GM18519 (cell line): ENCODE measurements at regions not wholly inside any gene's neighbourhood (a gene's known extent, or its start where the extent isn't known, plus 50 kb on each side); places are given as distances from the start of the nearest gene placed in this dataset.
A peak's percentile ranks its signal among the peaks of the same experiment; 100 is the strongest.
"Not testable (repeated sequence)": the region's sequence is repeated elsewhere in the genome, so short reads cannot be mapped to it uniquely, and the experiment has no call there.

Experiments used
- ATAC-seq: cut with Tn5 transposase; IDR thresholded peaks from one replicate; pipeline ENCODE4 v1.9.1; 2021; ENCODE audit warnings: mild to moderate bottlenecking, moderate library complexity; ENCODE audit not compliant: unreplicated experiment, low FRiP score

DNA sequence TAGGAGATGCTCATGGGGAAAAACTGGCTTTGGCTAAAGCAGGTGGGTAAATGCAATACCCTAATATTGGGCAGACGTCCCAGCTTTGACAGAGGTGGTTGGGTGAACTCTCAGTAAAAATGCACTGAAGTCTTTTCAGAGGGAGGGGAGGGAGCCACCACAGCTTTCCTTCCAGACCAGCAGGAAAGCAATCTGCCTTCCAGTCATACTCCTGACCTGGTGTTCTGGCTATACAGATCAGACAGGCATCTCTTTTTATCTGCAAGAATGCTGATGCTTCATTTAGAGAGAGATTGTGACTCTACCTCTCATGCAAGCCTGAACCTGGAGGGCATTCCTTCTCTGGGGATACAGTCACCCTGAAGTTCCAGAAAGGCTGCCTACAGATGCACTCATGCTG lies 52.6 kb upstream of the ICA1 start:
- no peak for ATAC-seq

DNA sequence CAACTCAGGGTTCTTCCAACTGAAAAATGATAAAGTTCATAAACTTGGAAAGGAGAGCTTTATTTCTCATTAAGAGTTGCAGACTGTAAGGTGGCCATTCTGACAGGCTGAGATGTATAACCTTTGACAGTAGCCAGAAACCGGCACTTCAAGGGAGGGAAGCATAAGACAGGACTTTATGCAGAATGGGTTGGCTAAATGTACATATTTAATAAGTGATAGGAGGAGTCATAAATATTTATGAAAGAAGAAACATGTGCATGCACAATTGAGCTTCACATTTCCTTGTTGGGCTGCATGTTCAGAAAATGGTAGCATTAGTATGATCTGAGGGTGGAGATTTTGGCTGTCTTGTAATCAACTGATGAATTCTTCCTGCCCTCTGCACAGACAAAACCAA lies 57.1 kb upstream of the ICA1 start:
- no peak for ATAC-seq

DNA sequence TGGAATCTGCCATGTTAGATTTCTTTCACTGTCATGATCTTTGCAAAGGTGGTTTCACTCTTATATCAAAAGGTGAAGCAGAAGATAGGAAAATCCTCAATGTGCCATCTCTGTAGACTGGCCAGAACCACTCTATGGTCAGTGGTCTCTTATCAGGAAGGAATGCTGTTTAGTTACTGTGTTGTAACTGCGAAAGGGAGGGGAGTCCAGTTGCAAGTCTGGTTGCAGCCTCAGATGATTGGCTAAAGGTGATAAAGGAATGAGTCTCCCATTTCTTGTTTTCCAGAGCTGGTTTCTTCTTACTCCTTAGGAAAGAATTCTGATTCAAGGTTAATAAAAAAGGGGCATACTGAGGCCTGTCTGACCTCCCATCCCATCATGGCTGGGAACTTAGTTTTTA lies 58.2 kb upstream of the ICA1 start:
- ATAC-seq, result no peak

DNA sequence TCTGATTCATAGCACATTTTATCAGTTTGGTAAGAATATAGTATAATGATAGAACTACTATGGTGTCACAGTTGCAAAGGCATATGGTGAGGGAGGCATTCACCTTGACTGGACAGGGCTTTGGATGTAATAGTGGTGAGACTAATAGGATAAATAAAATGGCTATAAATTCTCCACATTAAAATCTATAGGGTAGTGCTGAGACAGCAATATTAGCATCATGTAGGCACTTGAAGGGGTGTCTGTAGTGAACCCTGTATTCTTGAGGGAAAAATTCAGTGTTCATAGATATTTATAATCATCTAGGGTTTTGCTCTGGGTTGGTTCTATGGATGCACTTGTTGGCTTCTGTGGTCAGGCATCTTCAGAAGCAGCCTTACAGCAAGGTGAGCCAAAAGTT lies 59.3 kb upstream of the ICA1 start:
- ATAC-seq, result no peak

DNA sequence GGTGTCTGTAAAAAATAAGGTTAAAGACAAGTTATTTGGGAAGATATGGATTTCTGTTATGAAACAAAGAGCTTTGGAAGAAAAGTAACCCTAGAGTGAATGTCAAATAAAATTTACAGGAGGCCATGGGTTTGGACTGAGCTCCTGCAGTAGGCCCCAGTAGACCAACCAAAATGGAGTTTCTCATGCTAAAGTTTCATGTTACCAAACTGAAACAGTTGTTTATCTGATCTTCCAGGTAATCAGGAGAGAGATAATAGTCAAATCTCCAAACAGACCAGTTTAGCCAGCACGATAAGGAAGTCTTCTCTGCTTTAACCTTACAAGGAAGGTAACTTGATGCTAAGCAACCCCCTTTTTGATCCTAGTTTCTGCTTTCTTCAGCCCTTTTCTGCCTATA lies 60.7 kb upstream of the ICA1 start:
- ATAC-seq, result no peak

DNA sequence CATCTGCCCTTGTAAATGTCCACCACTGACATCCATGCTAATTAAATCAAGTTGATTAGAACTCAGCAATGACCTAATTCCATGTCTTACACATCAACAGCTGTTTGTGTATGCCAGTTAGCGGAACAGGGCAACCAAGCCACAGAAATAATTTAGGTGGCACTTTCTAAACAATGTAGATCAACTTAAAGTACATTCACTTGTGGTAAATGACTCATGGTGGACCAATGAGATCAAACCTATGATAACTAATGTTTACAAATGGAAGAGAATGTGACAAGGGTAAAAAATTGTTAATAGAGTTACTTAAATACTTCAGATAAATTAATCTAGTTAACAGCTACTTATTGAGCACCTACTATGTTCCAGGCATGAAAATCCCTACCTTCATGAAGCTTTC lies 63.1 kb upstream of the ICA1 start:
- no peak for ATAC-seq

DNA sequence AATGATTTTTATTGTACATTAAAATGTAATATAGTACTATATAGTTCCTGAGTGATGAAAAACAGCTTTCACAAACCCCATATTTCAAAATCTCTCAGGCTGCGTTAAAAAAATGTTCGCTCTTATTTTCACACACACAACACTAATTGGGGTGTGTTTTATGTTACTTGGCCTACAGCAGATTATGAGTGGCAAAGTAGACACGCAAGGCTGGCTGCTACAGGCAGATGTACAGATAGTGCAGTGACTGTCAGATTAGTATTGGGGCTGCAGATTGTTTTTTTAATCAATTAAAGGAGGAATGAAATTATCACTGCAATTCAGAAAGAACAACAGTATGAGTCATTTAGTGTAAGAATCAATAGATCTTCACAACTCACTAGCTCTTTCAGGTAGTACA lies 65.2 kb upstream of the ICA1 start:
- ATAC-seq, result no peak

DNA sequence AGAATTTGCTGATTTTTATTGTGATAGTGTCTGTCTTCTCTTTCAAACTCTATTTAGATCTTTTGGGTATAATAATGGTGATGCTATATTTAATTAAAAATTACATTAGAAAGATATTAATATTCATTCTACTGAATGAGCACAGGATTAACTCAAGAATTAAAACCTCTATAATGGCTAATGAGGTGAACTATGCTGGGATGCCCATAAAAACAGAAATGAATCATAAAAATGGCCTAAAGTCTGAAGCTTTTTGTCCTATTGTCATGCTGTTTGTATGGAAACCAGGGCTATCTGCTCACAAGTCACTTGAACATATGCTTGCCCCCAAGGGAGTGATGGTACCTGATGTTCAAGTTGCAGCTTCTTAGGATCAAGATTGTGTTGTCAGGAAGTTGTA lies 76.2 kb upstream of the ICA1 start:
- no peak for ATAC-seq

DNA sequence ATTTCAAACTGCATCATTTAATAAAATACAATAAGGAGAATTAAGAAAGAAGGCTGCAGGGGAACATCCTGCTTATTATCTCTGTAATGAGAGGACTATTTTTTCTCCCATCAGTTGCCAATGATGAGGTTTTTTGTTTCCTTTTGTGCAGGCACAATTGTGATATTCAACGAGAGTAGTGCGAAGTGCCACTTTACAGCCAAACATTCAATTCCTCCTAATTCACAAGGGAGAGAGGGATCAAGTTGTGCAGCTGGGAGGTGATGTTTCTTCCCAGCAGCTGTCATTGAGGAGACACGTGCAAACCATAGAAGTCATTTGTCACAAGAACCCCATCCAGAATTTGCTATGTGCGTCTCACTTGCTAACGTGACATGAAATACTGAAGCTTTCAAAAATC lies 81.6 kb upstream of the ICA1 start:
- no peak for ATAC-seq

DNA sequence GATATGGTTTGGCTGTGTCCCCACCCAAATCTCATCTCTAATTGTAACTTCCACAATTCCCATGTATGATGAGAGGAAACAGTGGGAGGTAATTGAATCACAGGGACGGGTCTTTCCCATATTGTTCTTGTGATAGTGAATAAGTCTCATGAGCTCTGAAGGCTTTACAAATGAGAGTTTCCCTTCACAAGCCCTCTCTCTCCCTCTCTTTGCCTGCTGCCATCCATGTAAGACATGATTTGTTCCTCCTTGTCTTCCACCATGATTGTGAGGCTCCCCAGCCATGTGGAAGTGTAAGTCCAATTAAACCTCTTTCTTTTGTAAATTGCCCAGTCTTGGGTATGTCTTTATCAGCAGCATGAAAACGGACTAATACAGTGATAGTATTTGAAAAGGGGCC lies 85.4 kb upstream of the ICA1 start:
- not testable (repeated sequence) for ATAC-seq

DNA sequence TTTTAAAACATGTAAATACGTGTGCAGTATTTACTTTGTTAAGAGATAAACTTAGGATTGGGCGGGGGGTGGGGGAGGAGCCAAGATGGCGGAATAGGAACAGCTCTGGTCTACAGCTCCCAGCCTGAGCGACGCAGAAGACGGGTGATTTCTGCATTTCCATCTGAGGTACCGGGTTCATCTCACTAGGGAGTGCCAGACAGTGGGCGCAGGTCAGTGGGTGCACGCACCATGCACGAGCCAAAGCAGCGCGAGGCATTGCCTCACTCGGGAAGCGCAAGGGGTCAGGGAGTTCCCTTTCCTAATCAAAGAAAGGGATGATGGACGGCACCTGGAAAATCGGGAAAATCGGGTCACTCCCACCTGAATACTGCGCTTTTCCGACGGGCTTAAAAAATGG lies 81.8 kb upstream of the NXPH1 start:
- ATAC-seq, result not testable (repeated sequence)

DNA sequence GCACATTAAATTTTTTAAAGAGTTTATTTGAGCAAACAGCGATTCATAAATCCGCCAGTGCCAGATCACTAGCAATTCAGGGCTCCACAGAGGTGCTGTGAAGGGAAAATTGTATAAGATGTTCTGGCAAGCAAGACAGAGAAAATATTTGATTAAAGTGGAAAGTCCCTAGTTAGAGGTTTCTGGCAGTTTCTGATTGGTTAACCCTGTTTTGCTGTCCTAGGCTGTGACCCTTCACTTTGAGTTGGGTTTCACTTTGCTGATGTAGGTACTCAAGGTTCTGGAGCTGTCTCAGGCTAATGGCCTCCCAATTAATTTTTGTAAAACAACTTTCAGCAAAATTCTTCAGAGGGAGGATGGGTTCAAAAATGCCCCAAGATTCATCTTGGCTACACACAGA lies 79.4 kb upstream of the NXPH1 start:
- no peak for ATAC-seq

DNA sequence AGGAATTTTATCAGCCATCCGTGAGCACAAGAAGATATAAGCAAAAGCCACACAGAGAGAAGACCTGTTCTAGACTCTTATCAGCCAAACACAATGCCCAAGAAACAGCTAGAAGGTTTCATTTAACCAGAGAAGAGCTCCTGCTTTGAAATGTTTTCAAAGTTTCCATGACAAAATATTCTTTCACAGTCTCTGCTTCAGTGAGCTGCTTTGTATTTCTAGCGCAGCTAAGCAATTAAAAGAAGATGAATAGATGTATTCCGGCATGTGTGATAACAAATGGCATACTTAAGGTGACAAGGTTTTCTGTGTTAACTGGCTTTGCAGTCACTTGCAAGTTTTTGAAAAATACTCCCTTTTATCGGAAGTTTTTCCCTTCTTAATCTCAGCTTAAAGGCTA lies 78.9 kb upstream of the NXPH1 start:
- no peak for ATAC-seq

DNA sequence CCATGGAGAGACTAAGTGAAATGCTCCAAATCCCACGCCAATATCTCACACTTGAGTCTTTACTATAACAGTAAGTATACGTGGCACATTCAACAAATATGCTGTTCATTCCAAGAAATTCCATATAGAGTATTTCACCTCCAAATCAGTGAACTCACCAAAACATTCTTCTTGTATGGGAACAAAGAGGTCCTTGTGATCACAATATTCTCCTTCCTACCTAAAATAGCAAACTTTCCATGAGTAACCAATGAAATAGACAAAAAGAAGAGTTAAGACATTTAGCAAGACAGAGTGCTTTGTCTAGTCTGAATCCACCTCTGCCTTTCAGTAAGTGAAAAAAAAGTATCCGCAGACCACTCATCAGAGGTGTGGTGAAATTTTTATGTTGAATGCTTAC lies 77.3 kb upstream of the NXPH1 start:
- ATAC-seq, result no peak

DNA sequence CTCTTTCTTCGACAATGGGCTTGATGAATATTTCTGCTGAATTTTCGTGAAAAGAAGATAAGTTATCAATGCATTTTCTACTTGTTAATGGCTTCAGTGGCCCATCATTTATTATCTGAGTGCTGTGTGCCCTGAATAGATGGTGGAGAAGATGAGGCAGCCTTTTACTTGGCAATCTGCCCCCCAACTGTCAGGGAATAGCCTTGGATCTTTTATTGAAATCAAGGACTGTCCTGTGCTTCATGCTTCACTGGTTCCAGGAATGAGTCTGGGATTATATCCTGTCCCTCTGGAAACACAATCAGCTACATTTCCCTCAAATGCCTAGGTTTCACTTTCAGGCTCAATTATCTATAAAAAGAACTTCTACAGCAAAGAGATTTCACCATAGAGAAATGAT lies 75.9 kb upstream of the NXPH1 start:
- no peak for ATAC-seq

DNA sequence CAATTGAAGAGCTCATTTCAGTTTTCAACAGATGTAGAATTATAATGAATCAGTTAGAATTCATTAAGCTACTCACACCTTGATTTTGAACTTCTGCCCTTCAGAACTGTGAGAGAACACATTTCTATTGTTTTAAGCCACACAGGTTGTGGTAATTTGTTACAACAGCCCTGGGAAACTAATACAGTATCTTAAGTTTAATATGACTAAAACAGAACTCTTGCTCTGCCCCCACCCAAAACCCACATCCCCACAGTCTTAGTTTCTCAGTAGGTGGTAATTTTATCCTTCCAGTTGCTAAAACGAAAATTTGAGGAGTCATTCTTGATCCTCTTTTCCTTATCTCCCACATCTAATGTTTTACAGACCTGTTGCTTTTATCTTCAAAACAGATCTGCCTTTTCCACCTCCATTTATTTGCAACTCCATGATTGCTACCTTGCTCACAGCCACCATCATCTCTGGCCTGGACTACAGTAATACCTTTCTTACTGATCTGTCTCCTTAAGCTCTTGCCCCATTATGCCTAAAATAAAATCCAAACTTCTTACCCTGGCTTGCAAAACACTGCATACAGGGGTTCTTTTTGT lies 72.8 kb upstream of the NXPH1 start:
- no peak for ATAC-seq

DNA sequence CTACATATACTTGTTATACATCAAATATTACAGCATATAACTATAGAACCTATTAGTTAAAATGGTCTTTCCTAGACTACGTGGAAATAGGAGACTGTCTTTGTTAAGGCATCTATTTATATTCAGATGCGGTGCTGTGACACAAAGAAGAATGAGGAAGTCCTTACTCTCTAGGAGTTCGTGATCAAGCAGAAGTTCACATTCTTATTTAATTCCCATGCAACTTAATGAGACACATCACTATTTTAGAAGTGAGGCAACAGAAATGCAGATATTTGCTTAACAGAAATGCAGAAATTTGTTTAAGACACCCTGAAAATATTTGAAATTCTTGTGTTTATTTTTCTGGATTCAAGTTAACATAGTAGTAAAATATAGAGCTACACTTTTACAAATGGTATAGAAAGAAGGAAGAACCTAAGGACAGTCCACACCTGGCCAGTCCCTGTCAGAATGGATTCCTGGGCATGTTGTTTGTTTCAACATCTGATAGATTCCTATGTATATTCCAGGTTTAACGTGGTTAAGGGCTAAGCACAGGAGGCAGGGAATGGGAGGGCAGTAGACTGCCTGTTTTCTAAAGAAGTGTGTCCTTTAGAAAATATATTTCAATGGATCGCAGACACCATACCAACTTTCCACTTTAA lies 70.6 kb upstream of the NXPH1 start:
- no peak for ATAC-seq

DNA sequence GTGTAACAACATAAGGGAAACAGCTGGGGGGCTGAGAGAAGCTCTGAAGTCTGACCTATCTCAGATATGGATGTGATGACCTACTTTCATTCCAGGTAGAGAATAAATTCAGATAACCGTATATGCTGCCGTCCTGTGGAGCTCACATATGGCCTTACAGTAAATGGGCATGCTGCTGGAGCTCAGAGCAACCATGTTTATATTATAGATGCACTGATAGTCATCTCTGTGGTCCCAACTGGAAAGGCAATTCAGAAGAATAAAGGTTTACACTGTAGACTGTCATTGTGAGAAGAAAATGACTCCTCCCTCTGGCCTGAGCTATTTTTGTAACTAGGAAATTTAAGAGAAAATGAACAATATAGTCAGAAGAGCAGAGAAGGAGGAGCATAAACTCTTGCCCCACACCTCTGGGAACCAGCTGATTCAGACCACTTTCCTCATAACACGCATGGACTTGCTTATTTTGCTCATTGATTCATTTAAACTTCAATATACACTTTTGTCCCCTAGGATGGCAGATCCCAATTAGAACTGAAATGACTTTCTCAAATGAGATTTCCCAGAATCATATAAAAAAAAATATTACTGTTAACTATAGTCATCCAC lies 69.9 kb upstream of the NXPH1 start:
- no peak for ATAC-seq

DNA sequence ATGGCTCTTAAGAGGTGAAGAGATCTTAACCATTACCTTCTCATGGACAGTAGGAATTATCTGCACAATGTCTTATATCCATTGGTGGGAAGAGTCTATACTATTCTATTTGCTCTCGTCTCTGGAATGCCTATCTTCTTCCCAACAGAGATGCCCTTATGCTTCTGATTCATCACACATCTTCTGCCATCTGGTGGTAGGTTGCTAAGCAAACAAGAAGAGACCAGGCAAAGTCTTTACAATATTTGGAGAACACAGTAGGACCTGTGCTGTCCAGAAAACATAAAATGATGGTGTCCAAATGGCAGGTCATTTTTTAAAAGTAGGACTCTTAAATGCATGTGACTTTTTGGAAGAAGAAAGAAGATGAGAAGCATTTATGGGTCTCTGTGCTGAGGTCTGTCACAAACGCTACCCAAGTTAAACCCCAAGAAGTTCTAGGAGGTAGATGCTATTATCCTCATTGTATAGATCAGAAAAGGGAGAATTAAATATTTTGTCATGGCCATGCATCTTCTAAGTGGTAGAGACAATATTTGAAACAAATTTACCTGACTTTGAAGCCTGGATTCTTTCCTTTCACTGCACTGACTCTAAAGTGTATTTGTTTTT lies 67.8 kb upstream of the NXPH1 start:
- ATAC-seq, result peak; percentile 64

DNA sequence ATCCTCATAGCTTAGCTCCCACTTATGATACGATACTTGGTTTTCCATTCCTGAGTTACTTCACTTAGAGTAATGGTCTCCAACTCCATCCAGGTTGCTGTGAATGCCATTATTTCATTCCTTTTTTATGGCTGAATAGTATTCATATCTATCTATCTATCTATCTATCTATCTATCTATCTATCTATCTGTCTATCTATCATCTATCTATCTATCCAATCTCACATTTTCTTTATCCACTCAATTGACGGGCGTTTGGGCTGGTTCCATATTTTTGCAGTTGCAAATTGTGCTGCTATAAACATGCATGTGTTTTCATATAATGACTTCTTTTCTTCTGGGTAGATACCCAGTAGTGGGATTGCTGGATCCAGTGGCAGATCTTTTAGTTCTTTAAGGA lies 65.4 kb upstream of the NXPH1 start:
- not testable (repeated sequence) for ATAC-seq

DNA sequence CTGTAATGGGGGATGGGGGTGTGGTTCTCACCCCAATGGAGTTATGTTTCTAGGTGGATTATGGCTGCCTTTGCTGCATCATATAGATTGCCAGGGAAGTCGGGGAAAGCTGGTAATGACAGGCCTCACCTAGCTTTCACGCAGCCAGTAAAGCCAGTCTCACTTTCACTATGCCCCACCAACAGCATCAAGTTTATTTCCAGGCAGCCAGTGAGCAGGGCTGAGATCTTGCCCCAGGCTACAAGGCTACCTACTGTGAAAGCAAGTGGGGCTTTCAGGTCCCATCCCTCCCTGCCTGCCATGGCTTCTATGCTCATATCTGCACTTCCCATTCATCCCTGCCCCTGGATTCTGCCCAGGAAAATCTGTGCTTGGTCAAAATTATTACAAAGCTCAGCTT lies 61.7 kb upstream of the NXPH1 start:
- ATAC-seq, result no peak

DNA sequence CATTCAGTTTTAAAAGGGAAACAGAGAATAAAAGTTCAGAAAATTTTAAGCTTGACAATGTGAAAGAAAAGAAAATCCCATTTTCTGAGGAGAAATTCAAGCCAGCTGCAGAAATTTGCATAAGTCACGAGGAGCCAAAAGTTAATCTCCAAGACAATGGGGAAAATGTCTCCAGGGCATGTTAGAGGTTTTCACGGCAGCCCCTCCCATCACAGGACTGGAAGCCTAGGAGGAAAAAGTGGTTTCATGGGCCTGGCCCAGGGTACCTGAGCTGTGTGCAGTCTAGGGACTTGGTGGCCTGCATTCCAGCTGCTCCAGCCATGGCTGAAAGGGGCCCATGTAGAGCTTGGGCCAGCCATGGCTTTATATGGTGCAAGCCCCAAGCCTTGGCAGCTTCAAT lies 59.6 kb upstream of the NXPH1 start:
- no peak for ATAC-seq
